A673 (cell line): ENCODE measurements at regions not wholly inside any gene's neighbourhood (a gene's known extent, or its start where the extent isn't known, plus 50 kb on each side); places are given as distances from the start of the nearest gene placed in this dataset.

Experiments used
- EZH2 ChIP-seq: fragments of 200-600 bp; sonication (generic); IDR thresholded peaks from 2 replicates; pipeline ENCODE4 v1.6.1; 2017; ENCODE audit warnings: borderline replicate concordance, low read depth, mild to moderate bottlenecking, mixed read lengths, antibody characterized with exemption, low read length; ENCODE audit not compliant: poor library complexity, severe bottlenecking
- TF ChIP-seq, protein P1 (sequence below): fragments of 300-800, 200-600 bp; sonication (generic); conservative IDR thresholded peaks from 2 replicates; pipeline ENCODE4 v1.5.1; 2017; ENCODE audit warnings: low read depth, mild to moderate bottlenecking, antibody characterized with exemption, low read length, moderate library complexity, mixed read lengths

DNA sequence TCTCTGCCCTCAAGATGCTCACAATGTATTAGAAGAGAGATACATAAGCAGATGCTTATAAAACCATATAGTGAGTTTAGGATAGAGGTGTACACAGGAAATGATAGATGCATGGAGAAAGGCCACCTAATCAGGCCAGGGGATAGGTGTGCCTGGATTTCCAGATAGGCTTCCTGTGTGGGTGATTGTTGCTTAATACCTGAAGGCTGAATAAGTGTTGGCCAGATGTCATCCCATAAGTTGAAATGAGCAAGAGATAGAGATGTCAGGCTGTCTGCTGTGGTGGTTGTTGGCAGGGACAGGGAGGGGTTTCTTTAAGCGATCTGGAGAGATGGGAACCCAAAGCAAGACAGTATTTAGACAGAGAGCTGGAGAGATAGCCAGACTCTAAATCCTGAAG is 109.8 kb upstream of the SGK1 start:
- TF ChIP-seq, protein P1, sequence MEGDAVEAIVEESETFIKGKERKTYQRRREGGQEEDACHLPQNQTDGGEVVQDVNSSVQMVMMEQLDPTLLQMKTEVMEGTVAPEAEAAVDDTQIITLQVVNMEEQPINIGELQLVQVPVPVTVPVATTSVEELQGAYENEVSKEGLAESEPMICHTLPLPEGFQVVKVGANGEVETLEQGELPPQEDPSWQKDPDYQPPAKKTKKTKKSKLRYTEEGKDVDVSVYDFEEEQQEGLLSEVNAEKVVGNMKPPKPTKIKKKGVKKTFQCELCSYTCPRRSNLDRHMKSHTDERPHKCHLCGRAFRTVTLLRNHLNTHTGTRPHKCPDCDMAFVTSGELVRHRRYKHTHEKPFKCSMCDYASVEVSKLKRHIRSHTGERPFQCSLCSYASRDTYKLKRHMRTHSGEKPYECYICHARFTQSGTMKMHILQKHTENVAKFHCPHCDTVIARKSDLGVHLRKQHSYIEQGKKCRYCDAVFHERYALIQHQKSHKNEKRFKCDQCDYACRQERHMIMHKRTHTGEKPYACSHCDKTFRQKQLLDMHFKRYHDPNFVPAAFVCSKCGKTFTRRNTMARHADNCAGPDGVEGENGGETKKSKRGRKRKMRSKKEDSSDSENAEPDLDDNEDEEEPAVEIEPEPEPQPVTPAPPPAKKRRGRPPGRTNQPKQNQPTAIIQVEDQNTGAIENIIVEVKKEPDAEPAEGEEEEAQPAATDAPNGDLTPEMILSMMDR = no peak
- TF ChIP-seq EZH2 = no peak
